ENCODE measurements at regions not wholly inside any gene's neighbourhood (a gene's known extent, or its start where the extent isn't known, plus 50 kb on each side); places are given as distances from the start of the nearest gene placed in this dataset.

DNA sequence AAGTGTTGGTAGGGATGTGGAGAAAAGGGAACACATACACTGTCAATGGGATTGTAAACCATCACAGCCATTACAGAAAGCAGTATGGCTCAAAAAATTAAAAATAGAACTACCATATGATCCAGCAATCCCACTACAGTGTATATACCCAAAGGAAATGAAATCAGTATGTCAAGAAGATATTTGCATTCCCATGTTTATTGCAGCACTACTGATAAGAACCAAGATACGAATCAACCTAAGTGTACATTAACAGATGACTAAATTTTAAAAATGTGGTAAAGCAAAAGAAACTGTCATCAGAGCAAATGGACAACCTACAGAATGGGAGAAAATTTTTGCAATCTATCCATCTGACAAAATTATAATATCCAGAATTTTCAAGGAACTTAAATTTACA is 290.4 kb downstream of the IPMK start:
- TF ChIP-seq EZH2 (IDR thresholded peaks at IDR 0.05; ENCODE audit: borderline replicate concordance, low read depth, low read length, poor library complexity, severe bottlenecking): no peak
- TF ChIP-seq, protein P1, sequence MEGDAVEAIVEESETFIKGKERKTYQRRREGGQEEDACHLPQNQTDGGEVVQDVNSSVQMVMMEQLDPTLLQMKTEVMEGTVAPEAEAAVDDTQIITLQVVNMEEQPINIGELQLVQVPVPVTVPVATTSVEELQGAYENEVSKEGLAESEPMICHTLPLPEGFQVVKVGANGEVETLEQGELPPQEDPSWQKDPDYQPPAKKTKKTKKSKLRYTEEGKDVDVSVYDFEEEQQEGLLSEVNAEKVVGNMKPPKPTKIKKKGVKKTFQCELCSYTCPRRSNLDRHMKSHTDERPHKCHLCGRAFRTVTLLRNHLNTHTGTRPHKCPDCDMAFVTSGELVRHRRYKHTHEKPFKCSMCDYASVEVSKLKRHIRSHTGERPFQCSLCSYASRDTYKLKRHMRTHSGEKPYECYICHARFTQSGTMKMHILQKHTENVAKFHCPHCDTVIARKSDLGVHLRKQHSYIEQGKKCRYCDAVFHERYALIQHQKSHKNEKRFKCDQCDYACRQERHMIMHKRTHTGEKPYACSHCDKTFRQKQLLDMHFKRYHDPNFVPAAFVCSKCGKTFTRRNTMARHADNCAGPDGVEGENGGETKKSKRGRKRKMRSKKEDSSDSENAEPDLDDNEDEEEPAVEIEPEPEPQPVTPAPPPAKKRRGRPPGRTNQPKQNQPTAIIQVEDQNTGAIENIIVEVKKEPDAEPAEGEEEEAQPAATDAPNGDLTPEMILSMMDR (conservative IDR thresholded peaks at IDR 0.05; ENCODE audit: low read depth, low read length): no peak
